Neural progenitor cell (in vitro differentiated cells): ENCODE measurements at regions not wholly inside any gene's neighbourhood (a gene's known extent, or its start where the extent isn't known, plus 50 kb on each side); places are given as distances from the start of the nearest gene placed in this dataset.

ENCODE experiments used
- CTCF ChIP-seq: fragments of 200-600 bp; sonication (generic); IDR thresholded peaks from 2 replicates; pipeline ENCODE4 v1.5.1; 2017; ENCODE audit warnings: antibody characterized with exemption, mild to moderate bottlenecking
- EZH2 ChIP-seq: fragments of 200-600 bp; sonication (generic); IDR thresholded peaks from 2 replicates; pipeline ENCODE4 v1.6.1; 2017; ENCODE audit warnings: antibody characterized with exemption, mild to moderate bottlenecking, moderate library complexity
- EZH2phosphoT487 ChIP-seq: fragments of 200-600 bp; sonication (generic); IDR thresholded peaks from 2 replicates; pipeline ENCODE4 v1.6.1; 2017; ENCODE audit warnings: antibody characterized with exemption

DNA sequence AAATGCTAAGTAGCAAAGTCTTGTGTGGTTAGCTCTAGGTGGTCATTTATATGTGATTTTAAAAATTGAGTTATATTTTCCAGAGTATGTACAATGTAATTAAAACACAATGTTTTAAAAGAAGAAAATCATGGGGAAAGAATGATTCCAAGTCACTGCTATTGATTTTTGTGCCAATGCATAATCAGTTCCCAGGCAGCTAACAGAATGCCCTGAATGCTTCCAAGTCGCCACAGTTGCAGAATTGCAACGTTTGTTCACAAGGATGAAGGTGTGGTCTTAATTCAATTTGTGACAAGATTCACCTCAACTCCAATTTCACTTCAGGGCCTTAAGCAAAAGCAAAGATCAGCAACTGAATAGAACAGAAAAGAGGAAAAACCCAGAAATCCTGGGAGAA lies 200.4 kb downstream of the SPP2 start:
- TF ChIP-seq CTCF (no peak), EZH2 (no peak), EZH2phosphoT487 (no peak)
